Colon (tissue), 2 donors: ENCODE measurements at regions not wholly inside any gene's neighbourhood (a gene's known extent, or its start where the extent isn't known, plus 50 kb on each side); places are given as distances from the start of the nearest gene placed in this dataset.
"Not testable (repeated sequence)": the region's sequence is repeated elsewhere in the genome, so short reads cannot be mapped to it uniquely, and the experiment has no call there.

ENCODE experiments used
- FAIRE-seq: peaks from 2 replicates; lab custom pipeline; 2012; peaks lifted over from hg19 to GRCh38; lab: Jason Lieb, UNC
- donor health status: control.
- donor health status: control.

DNA sequence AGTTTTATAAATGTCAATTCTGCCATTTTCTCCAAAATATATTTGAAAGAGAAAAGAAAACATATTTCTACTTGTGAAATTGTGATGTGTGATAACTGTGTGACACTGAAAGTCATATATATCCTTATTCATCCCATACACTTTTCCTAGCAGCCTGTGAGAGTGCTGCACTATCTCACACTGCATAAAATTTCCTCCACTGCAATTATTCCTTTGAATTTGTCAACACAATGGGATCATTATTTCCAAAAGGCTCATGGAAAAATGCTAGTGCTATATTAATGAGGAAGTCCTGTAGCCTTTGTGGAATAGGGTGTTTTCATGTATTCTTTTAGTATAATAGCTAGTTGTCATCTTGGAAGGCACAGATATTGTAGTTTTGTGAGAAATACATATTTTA, 504.1 kb downstream of the RPL10L start:
- FAIRE-seq = no peak

DNA sequence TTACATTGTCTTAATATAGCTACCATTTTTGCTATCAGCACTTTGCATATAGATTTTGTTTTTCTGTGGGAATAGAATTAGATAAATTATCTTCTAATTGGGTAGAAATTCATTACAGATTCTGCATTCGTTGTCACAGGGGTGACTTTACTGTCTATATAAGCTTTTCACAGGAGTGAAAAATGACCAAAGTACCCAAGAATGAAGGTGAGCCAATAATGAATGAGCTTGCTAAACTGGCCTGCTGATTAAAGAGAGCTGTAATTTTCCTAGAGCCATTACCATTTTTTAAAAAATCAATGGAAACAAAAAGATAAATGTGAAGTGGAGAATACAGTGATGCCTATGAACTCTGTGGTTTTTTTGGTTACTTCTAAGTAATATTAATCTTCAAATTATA, 504.6 kb downstream of the RPL10L start:
- no peak for FAIRE-seq

DNA sequence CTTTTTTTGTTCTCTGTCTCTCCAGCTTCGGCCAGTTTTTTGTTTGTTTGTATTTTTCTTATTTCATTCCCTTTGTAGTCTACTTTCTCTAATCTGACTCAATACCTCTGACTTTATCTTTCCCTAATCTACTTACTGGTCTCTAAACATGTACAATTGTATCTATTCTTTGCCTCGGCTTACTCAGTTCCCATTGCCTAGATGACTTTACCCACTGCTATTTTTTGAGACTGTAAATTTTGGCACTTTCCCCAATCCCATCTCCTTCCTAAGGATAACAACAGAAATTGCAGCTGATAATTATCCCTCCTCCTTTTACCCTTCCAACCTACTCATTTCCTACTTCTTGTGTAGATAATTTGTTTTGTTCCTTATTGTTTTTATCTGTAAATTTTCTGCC, 511.1 kb downstream of the RPL10L start:
- no peak for FAIRE-seq

DNA sequence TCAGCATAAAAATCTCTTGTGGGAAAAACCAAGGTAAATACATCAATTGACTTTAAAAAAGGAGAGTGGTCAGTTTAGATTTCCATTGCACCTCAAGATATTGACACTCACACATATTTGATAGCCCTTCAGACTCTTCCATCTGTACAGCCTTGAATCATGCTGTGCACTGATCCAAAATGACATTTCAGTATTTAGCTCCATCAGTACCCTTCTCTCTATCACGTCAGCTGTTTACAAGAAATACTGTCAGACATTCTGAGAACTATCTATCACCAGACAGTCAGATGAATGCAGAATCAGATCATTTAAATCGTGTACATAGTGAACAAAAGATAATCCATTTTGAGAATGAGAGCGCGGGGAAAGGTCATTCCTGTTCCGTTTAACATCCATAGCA, 511.9 kb downstream of the RPL10L start:
- no peak for FAIRE-seq

DNA sequence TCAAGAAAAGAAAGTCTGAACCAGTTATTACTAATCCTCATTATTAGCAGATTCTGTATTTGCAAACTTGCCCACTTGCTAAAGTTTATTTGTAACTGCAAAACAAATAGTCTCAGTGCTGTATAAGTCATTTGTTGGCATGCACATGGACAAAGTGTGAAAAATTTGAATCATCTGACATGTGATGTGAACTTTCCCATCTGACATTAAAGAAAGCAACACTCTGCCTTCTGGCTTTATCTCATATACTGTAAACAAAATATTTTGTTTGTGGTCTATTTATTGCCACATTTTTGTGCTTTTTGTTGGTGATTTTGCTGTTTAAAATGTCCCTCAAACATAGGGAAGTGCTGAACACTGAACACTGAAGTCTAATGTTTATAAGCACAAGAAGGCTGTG, 513.8 kb downstream of the RPL10L start:
- FAIRE-seq = no peak

DNA sequence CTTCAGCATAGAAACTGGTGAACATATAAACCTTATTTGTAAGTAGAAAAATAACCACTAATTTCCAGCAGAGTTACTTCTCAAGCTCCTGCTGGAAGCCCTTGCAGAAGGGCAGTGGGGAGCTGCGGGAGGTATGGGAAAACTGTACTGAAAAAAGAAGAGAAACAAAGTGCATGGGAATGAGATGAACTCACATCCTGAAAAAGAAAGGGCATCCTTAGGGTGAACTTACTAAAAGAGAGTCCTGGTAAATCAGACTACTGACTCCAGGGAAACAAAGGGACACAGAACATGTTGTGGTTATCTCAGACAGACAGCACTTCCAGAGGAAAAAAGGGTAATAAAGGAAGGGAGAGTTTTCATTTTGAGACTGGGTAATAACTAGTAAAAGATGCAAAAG, 515.1 kb downstream of the RPL10L start:
- FAIRE-seq = no peak

DNA sequence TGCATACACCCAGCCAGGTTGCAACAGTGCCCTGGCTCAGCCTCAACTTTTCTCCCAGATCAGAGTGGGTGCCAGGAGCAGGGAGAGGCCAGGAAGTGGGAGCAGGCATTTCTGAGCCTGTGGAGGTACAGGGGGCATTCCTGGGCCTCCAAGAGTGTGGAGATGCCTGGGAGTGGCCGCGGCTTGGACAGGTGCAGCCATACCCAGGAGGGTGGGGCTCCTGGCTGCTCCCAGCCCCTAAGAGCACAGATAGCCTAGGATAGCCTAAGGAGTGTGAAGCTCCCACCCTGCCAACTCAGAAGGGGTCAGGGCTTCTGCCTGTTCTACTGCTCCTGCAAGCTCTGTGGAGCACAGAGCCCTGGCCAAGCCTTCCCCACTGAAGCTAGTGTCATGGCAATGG, 543.4 kb downstream of the RPL10L start:
- no peak for FAIRE-seq

DNA sequence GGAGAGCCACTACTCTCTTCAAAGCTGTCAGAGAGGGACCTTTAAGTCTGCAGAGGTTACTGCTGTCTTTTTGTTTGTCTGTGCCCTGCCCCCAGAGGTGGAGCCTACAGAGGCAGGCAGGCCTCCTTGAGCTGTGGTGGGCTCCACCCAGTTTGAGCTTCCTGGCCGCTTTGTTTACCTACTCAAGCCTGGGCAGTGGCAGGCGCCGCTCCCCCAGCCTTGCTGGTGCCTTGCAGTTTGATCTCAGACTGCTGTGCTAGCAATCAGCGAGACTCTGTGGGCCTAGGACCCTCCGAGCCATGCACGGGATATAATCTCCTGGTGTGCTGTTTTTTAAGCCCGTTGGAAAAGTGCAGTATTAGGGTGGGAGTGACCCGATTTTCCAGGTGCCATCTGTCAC, 550.7 kb downstream of the RPL10L start:
- FAIRE-seq = not testable (repeated sequence)

DNA sequence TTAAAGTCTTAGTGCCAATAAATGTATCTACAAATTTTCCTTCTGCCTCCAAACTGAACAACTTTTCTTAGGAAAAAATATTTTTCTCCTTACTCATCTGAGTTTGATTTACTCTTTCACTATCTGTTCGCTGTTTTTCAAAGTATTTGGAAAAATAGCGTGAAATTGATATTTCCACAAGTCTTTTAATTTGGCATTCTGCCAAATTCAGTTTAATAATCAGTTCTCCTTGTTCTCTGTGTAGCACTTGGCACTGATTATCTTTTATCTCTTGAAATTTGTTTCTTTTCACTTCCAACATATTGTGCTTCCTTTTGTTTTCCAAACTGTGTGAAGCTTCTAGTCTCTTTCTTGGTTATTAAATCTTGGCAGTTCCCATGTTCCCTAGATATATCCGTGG, 559.8 kb downstream of the RPL10L start:
- FAIRE-seq = no peak

DNA sequence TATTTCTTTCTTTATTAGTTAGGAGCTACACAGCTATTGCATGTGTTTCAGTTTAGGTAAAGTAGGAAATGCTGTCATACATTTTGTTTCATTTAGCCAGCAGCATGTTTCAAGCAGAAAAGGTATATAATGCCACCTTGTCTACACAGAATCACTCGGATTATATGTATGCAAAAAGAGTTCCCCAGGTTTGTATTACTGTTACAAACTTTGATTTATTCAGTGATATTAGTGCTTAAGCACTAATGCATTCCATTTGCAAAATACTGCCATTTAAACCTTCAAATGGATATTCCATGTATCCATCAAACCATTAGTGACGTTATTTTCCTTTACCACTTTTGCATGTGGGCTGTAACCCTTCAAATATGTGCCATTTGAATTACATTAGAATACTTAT, 564.0 kb downstream of the RPL10L start:
- no peak for FAIRE-seq

DNA sequence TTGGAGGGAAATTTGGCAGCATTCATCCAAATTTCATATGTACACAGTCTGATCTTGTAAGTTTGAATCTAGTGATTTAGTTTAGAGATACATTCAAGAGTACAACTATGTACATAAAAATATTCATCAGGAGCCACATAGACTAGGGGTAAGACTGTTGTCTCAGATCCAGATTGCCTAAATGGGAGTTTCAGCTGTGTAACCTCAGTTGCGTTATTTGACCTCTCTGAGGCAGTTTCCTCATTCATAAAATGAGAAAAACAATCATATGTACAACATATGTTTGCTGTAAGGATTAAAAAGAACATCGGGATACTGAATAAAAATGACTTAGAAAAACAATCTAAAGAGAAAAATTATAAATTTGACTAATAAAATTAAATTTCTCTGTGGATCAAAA, 577.5 kb downstream of the RPL10L start:
- FAIRE-seq = no peak

DNA sequence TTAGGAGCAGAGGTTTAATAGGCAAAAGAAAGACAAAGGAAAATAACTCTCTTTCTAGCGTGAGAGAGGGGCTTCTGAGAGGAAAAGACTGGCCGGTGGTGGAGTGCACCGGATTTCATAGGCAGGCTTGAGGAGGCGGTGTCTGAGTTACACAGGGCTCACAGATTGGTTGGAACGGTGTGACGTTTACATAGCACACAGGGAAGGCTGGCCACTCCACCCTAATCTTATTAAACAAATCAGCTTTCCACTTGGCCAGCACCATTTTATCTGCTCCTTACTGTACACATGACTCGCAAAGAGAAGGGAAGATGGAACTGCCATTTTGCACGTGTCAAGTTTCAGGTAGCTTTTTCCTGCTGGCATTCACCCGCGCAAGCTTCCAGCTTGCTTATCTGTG, 587.7 kb downstream of the RPL10L start:
- no peak for FAIRE-seq

DNA sequence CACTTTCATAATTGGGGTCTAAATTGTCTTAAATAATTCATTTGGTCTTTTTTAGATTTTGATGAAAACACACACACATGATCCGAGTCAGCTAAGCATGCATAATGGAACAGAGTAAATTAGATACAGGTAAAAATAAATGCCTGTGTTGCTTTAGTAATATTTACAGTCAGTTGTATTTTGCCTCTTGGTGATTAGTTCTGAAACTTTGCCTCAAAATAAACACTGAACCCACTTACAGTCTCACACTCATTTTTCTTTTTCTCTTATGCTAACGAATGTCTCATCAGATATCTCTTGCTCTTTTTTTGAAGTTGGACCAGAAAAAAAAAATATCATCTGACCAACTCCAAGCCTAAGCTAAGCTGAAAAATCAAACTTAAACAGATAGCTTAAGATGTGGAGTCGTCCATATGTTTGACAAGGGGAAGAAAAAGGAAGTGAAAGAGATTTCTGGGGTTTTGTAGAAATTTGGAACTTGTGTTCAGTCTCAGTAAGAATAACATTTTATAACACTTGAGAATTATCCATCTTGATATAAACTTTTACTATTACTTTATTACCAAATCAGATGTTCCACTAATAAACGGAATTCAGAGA, 592.5 kb downstream of the RPL10L start:
- FAIRE-seq = no peak

DNA sequence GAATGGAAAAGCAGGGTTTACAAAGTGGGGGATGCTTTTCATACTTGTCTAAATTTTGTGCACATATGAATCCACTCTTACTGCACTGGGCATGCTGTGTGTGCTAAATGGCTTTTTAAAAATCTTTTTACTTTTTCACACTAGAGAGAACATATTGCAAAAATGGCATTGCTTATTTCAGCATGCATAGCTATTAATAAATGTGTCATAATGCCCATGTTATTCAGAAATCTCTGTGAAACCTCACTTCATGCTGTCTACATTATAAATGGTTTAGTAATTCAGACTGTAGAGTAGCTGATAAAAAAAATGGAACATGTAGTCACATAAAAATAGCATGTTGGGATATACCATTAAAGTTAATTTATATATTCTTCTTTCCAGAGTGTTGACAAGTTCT, 593.8 kb downstream of the RPL10L start:
- no peak for FAIRE-seq

DNA sequence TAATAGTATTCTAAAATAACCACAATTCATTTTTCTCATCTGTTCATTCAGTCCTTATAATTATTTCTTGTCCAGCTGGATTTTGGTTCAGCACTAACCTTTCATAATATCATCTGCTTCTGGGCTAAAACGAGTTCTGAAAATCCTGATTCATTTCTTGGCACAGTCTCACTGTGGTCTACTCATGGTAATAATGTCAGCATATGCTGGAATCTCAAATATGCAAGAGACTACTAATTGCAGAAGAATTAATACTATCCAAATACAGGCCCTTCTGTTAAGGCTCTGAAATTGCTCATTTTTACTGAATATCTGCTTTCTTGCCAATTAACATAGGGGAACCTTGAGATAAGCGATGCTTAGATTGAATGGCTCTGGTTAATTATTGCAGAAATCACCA, 597.1 kb downstream of the RPL10L start:
- no peak for FAIRE-seq

DNA sequence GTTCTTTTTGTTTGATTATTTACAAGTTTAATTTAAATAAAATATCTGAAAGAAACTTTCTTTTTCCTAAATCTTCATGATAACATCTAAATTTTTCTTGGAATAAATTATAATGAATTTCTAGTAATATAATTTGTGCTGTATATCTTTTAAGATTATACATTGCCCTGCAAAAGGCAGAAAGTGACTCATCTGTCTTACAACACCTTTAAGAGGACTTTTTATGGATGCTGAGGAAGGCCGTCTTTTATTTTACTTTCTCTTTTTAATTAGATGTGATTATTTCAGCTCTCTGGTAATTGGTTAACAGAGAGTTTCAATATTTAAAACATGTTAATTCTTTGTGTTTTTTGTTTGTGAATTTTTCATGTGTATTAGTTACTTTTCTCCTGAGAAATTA, 598.4 kb downstream of the RPL10L start:
- no peak for FAIRE-seq

DNA sequence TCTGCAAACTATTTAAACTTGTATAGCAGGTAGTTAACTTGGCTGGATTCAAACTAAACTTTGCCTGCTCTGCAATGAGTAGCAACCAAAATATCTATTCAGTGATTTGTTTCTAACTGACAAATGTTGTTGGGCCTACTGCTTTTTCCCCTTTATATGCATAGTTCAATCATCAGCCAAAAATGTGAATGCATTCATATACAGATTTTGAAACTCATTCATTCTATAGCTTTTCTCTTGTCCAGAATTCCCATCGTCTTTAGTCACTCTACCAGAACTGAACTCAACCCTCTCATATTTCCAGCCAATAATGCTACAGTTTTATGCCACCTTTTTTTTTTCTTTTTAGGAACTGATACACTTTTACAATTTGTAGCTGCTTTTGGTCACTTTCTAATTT, 599.8 kb downstream of the RPL10L start:
- FAIRE-seq = no peak

DNA sequence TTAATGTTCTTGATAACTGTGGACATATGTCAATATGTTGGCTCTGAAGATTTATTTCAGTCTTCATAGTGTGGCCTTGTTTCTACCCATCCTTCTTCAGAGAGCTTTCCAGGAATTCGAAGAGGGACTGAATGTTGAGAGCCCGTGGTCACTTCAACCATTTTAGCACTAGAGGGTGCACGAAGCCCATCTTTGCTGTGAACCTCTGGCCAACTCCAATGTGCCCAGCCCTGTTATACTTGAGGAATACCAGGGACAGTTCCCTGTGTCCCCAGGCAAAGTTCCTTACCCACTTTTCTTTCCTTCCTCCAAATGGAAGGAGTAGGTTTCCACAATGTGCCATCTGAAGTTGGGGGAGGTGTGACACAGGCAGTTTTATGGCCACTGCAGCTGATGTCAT, 603.5 kb downstream of the RPL10L start:
- FAIRE-seq = no peak

DNA sequence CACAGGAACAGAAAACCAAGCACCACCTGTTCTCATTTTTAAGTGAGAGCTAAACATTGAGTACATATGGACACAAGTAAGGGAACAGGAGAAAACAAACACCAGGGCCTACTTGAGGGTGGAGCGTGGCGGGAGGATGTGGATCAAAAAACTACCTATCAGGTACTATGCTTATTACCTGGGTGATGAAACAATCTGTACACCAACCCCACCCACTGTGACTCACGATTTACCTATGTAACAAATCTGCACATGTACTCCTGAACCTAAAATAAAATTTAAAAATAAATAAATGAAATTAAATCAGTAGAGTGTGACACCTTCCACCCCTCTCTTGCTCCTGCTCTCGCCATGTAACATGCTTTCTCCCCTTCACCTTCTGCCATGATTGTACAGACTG, 615.5 kb downstream of the RPL10L start:
- no peak for FAIRE-seq

DNA sequence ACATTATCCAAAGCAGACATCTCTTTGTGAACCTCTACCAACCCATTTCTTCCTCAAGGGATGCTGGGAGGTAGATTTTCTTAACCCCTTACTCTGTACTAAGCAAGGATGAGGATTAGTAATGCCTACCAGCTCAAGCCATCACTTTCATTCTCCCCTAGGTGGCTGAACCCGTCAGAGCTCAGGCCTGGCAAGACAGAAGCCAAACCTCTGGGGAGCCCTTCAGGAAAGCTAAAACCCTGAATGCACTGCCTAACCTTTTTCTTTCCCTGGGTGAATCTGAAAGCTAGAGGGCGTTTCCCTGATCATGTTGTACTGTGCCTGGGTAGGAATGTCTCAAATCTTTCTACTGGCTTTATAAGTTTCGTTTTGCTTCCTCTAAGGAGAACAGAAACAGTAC, 617.3 kb downstream of the RPL10L start:
- FAIRE-seq = no peak

DNA sequence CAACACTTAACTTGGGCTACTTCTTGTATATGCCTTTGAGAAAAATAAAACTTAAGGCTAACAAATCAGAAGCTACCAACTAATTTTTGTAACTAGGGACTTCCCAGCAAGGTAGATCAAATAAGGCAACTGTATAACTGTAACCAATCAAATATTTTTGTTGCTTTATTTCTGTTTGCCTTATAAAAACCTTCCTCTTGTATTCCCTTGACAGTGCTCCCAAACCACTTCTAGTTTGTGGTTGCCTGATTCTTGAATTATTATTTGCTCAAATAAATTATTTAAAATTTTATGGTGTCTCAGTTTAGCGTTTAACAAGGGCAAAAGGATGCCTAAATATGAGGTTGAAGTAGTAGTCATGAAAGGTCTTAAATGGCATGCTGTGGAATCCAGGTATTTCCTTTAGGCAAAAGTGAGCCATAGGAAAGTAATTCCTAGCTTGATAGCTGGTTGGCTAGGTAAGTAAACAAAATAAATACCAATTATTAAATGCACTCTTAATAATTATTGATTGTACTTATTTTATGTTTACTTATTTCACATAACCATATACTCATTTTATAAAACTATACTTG, 632.6 kb downstream of the RPL10L start:
- FAIRE-seq = no peak

DNA sequence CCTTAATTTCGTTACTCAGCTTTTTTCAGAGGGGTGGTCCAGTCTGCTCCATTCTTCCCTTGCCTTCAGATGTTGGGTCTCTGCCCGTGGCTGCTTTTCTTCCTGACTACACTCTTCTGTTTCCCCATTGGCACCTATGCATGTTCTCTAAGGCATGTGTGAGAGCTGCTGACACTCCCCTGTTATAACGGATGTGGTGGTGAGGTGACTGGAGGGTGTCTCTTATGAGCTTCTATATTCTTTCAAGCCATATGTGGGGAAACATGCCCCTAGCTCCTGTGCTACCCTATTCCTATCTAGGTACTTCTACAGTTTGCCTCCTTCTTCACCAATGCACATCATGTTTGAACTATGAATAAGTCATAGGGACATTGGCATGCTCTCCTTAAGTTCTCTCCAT, 643.2 kb downstream of the RPL10L start:
- FAIRE-seq = no peak

DNA sequence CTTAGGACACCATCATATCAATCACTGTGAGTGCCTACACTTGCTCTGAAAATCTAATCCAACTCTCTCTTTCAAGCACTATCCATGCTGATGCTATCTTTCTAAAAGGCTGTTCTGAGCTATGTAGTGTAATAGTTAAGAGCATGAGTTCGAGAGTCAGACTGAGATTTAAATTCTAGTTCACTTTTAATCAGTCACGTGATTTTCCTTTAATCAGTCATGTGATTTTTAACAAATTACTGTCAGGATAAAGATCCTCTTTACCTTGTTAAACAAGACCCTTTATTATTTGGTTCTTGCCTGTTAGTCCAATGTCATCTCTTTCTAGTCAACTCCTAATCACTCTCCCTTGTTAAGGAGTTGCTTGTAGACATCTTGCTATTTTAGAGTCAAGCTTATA, 653.0 kb downstream of the RPL10L start:
- FAIRE-seq = no peak

DNA sequence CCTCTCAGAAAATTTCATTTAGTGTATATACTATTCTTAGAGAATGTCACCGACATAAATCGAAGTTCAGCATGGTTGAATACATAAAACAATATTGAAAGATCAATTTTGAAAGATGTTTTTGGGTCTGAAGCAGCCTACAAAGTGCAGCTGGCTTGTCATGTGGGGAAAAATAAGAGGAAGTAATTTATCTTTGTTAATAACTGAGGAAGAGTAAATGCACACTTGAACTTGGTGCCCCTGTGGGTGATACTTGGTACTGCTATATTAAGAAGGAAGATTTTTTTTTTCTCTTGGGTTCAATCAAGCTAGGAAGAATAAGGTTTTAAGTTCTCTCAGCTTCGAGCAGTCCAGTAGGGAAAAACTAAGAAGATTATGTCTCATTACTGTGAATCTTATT, 661.3 kb downstream of the RPL10L start:
- FAIRE-seq = no peak

DNA sequence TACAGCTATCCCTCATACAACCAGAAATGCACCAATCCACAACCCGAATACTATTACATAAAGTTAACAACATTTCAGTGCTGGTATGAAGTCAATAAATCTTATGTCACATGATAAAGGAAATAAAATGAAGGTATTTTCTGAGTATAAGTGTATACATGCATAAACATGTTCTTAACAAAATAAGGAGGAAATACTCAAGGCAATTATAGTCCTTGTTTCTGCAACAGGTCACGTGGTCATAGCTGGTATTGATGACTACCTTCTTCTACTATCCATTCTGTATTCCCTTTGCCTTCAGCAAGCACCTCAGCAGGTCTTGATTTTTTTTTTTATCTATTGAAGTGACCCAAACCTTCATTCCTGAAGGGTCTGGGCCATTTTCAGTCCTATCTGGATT, 675.6 kb downstream of the RPL10L start:
- FAIRE-seq = no peak
